HCT116 (cell line): ENCODE measurements at regions not wholly inside any gene's neighbourhood (a gene's known extent, or its start where the extent isn't known, plus 50 kb on each side); places are given as distances from the start of the nearest gene placed in this dataset.
"Not testable (repeated sequence)": the region's sequence is repeated elsewhere in the genome, so short reads cannot be mapped to it uniquely, and the experiment has no call there.

Experiments used
- ATAC-seq: fragments of 200-7000 bp; cut with Tn5 transposase; 2 replicates; pipeline ENCODE4 v1.9.1; 2020; ENCODE audit warnings: mild to moderate bottlenecking, moderate library complexity
- BruUV-seq: library from RNA; stranded (reverse); fragments of 400-500 nt; replicated peaks from 2 replicates; lab custom pipeline; 2021; lab: Mats Ljungman, UMichigan
- CTCF ChIA-PET: fragments of 300-600 bp; sonication (Branson Sonifier 250); formaldehyde crosslinking; loops from one replicate; lab custom pipeline; 2021; ENCODE audit warnings: antibody characterized with exemption; lab: Charles Lee
- POLR2A ChIA-PET: fragments of 300-600, 350-600 bp; sonication (Branson Sonifier 250); formaldehyde crosslinking; loops from one replicate; lab custom pipeline; 2021; ENCODE audit warnings: antibody characterized with exemption; lab: Charles Lee
- RAD21 ChIA-PET, 2 experiments: fragments of 300-600 bp; sonication (Branson Sonifier 250); formaldehyde crosslinking; loops; one replicate each; lab custom pipeline; 2023; ENCODE audit warnings: low total read pairs in 2 of 2; ENCODE audit not compliant: uncharacterized antibody in 2 of 2, unreplicated experiment in 2 of 2, low non-redundant PET in 1 of 2; lab: Charles Lee
- DNase-seq: peaks from one replicate; pipeline ENCODE4 v3.0.0-alpha.2; 2010; ENCODE audit warnings: low read depth, low spot score
- H2AFZ ChIP-seq: fragments of 200-600 bp; shearing (Covaris generic), sonication (generic); 2 replicates; pipeline ENCODE4 v1.6.1; 2017; ENCODE audit warnings: low read depth, mixed run types, mixed read lengths, antibody characterized with exemption, low read length; ENCODE audit not compliant: poor library complexity, severe bottlenecking
- H3K27ac ChIP-seq: 2 replicates; pipeline ENCODE4 v1.5.1; 2012; ENCODE audit warnings: low read depth, low read length
- H3K27me3 ChIP-seq: fragments of 200-600 bp; sonication (generic); 2 replicates; pipeline ENCODE4 v1.6.1; 2016; ENCODE audit warnings: mixed run types, low read length, mixed read lengths; ENCODE audit not compliant: insufficient read depth
- H3K36me3 ChIP-seq, 2 experiments: fragments of 200-500 bp in 1 of 2; fragments of 200-600 bp in 1 of 2; sonication (Bioruptor generic) in 1 of 2; sonication (generic) in 1 of 2; 2 replicates each; pipeline versions ENCODE4 v1.5.1 to v1.6.1; 2014 to 2016; ENCODE audit warnings: low read length in 2 of 2, inconsistent platforms in 1 of 2, mixed read lengths in 1 of 2, mixed run types in 1 of 2; ENCODE audit not compliant: insufficient read depth in 2 of 2, control insufficient read depth in 1 of 2
- H3K4me1 ChIP-seq, 2 experiments: fragments of 200-600 bp in 1 of 2; sonication (generic) in 1 of 2; 2 replicates each; pipeline versions ENCODE4 v1.5.1 to v1.6.1; 2012 to 2017; ENCODE audit warnings: low read length in 2 of 2, inconsistent platforms in 1 of 2, mild to moderate bottlenecking in 1 of 2, mixed read lengths in 1 of 2, mixed run types in 1 of 2, moderate library complexity in 1 of 2; ENCODE audit not compliant: insufficient read depth in 2 of 2, control insufficient read depth in 1 of 2
- H3K4me2 ChIP-seq: fragments of 200-600 bp; sonication (generic); 2 replicates; pipeline ENCODE4 v1.6.1; 2017; ENCODE audit warnings: mixed run types, low read length, mixed read lengths
- H3K4me3 ChIP-seq, 2 experiments: fragments of 200-600 bp in 1 of 2; sonication (generic) in 1 of 2; replicated peaks in 1 of 2; 2 replicates each; pipeline ENCODE4 v1.5.1; 2011 to 2016; ENCODE audit warnings: low read length in 2 of 2, control low read depth in 1 of 2, low read depth in 1 of 2, mild to moderate bottlenecking in 1 of 2, mixed read lengths in 1 of 2, mixed run types in 1 of 2
- H3K79me2 ChIP-seq: fragments of 200-600 bp; sonication (generic); 2 replicates; pipeline ENCODE4 v1.6.1; 2017; ENCODE audit warnings: mild to moderate bottlenecking, mixed run types, low read length, moderate library complexity, mixed read lengths; ENCODE audit not compliant: insufficient read depth
- H3K9ac ChIP-seq: fragments of 200-600 bp; sonication (generic); 2 replicates; pipeline ENCODE4 v1.6.1; 2016; ENCODE audit warnings: low read length, mixed read lengths
- H3K9me2 ChIP-seq: fragments of 200-600 bp; sonication (generic), shearing (Covaris generic); 2 replicates; pipeline ENCODE4 v1.6.1; 2017; ENCODE audit warnings: mixed run types, mild to moderate bottlenecking, moderate library complexity; ENCODE audit not compliant: insufficient read depth
- H3K9me3 ChIP-seq, 2 experiments: fragments of 200-500 bp in 1 of 2; fragments of 200-600 bp in 1 of 2; sonication (Bioruptor generic) in 1 of 2; sonication (generic) in 1 of 2; 2 replicates each; pipeline ENCODE4 v1.6.1; 2014 to 2017; ENCODE audit warnings: low read length in 2 of 2, mixed read lengths in 2 of 2, inconsistent platforms in 1 of 2, low read depth in 1 of 2, mild to moderate bottlenecking in 1 of 2, mixed run types in 1 of 2, moderate library complexity in 1 of 2; ENCODE audit not compliant: control insufficient read depth in 1 of 2, insufficient read depth in 1 of 2
- H4K20me1 ChIP-seq: fragments of 200-600 bp; sonication (generic), shearing (Covaris generic); 2 replicates; pipeline ENCODE4 v1.6.1; 2017; ENCODE audit warnings: mixed run types, mild to moderate bottlenecking, moderate library complexity; ENCODE audit not compliant: insufficient read depth
- CEBPB ChIP-seq: IDR thresholded peaks from 2 replicates; pipeline ENCODE4 v1.6.1; 2012; ENCODE audit warnings: low read depth
- EGR1 ChIP-seq: IDR thresholded peaks from 2 replicates; pipeline ENCODE4 v1.6.1; 2012; ENCODE audit warnings: low read depth
- POLR2A ChIP-seq: IDR thresholded peaks from 2 replicates; pipeline ENCODE4 v1.7.0; 2011; ENCODE audit warnings: borderline replicate concordance; ENCODE audit not compliant: insufficient read depth, insufficient read length; ENCODE audit errors: extremely low read depth
- SRF ChIP-seq: IDR thresholded peaks from 2 replicates; pipeline ENCODE4 v1.6.1; 2012; ENCODE audit warnings: low read depth
- TCF7L2 ChIP-seq: IDR thresholded peaks from 2 replicates; pipeline ENCODE4 v1.7.0; 2011; ENCODE audit warnings: borderline replicate concordance, inconsistent platforms; ENCODE audit not compliant: insufficient read depth, insufficient read length; ENCODE audit errors: extremely low read depth
- ZFX ChIP-seq: fragments of 450-650 bp; IDR thresholded peaks from 2 replicates; pipeline ENCODE4 v1.6.1; 2017
- intact Hi-C: fragments of 100-400 bp; cut with micrococcal nuclease; formaldehyde crosslinking; loops from 2 replicates; pipeline ENCODE4 v1.10.0; 2022
- TF ChIP-seq, protein P1 (sequence below): IDR thresholded peaks from 2 replicates; pipeline ENCODE4 v1.6.1; 2012
- TF ChIP-seq, protein P2 (sequence below), 3 experiments: fragments of 200-600 bp in 1 of 3; sonication (generic) in 1 of 3; IDR thresholded peaks in 2 of 3; conservative IDR thresholded peaks in 1 of 3; 2 replicates each; pipeline ENCODE4 v1.5.1; 2012 to 2017; ENCODE audit warnings: low read depth in 2 of 3, low read length in 2 of 3, antibody characterized with exemption in 1 of 3, borderline replicate concordance in 1 of 3, control low read depth in 1 of 3, mild to moderate bottlenecking in 1 of 3, mixed read lengths in 1 of 3, mixed run types in 1 of 3, moderate library complexity in 1 of 3; ENCODE audit not compliant: insufficient read depth in 1 of 3
- TF ChIP-seq, protein P3 (sequence below): IDR thresholded peaks from 2 replicates; pipeline ENCODE4 v1.6.1; 2012

DNA sequence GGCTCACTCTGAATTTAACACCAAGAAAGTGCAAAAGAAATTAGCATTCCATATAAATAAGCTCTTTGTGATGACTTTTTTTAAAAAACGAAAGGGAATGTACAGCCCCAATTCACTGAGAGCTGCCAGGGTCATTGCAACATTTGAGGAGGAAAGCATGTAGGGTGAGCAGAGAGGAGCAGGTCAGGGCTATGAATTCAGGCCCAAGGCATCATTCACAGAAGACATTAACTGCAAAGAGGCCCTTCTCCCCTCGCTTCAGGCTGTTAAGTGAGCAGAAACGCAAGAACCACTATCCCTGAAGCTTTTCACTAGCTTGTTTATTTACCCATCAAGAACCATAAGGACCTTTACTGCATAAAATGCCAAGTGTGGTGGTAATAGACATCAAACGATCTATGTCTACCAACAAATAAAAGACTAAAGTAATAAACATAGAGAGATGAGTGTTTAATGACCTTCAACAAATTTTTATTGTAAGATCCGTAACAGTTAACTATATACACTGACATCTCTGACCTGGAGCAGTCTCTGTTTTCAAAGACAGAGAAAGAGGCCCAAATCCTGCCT, 333.1 kb upstream of the HNRNPA3 start:
- POLR2A ChIA-PET, result no interaction called here

DNA sequence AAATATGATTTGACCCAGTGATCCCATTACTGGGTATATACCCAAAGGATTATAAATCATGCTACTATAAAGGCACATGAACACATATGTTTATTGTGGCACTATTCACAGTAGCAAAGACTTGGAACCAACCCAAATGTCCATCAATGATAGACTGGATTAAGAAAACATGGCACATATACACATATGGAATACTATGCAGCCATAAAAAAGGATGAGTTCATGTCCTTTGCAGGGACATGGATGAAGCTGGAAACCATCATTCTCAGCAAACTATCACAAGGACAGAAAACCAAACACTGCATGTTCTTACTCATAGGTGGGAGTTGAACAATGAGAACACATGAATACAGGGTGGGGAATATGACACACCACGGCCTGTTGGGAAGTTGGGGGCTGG, 330.5 kb upstream of the HNRNPA3 start:
- H3K27ac ChIP-seq, RAD21 ChIA-PET, DNase-seq, CTCF ChIA-PET, H3K79me2 ChIP-seq, H3K4me1 ChIP-seq, intact Hi-C loops, BruUV-seq, POLR2A ChIA-PET, H3K4me2 ChIP-seq, H3K9me2 ChIP-seq, H3K27me3 ChIP-seq, H3K9ac ChIP-seq, ATAC-seq, H4K20me1 ChIP-seq, H3K4me3 ChIP-seq, H3K36me3 ChIP-seq, H3K9me3 ChIP-seq, H2AFZ ChIP-seq: not testable (repeated sequence)

More for the DNA sequence above, 333.1 kb upstream of the HNRNPA3 start:
- no peak overlapping the region for H3K27ac ChIP-seq
- no peak overlapping the region for H3K9ac ChIP-seq
- H3K79me2 ChIP-seq, result no peaks in the 10 kb centered on the region
- no peaks in the 10 kb centered on the region for H4K20me1 ChIP-seq
- H3K4me1 ChIP-seq, result no peaks in the 10 kb centered on the region
- TF ChIP-seq ZFX, result no peak
- TF ChIP-seq, protein P1, sequence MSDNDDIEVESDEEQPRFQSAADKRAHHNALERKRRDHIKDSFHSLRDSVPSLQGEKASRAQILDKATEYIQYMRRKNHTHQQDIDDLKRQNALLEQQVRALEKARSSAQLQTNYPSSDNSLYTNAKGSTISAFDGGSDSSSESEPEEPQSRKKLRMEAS, result no peak
- no peak for TF ChIP-seq EGR1
- no peak for TF ChIP-seq POLR2A
- no peak for TF ChIP-seq CEBPB
- TF ChIP-seq, protein P2, sequence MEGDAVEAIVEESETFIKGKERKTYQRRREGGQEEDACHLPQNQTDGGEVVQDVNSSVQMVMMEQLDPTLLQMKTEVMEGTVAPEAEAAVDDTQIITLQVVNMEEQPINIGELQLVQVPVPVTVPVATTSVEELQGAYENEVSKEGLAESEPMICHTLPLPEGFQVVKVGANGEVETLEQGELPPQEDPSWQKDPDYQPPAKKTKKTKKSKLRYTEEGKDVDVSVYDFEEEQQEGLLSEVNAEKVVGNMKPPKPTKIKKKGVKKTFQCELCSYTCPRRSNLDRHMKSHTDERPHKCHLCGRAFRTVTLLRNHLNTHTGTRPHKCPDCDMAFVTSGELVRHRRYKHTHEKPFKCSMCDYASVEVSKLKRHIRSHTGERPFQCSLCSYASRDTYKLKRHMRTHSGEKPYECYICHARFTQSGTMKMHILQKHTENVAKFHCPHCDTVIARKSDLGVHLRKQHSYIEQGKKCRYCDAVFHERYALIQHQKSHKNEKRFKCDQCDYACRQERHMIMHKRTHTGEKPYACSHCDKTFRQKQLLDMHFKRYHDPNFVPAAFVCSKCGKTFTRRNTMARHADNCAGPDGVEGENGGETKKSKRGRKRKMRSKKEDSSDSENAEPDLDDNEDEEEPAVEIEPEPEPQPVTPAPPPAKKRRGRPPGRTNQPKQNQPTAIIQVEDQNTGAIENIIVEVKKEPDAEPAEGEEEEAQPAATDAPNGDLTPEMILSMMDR (IDR thresholded peaks at IDR 0.05 in 2 of 3, conservative IDR thresholded peaks at IDR 0.05 in 1 of 3; ENCODE audit: borderline replicate concordance in 1 of 3, insufficient read depth in 1 of 3, low read depth in 2 of 3, low read length in 2 of 3), result no peak
- no peak for TF ChIP-seq TCF7L2
- TF ChIP-seq, protein P3, sequence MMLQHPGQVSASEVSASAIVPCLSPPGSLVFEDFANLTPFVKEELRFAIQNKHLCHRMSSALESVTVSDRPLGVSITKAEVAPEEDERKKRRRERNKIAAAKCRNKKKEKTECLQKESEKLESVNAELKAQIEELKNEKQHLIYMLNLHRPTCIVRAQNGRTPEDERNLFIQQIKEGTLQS, result no peak
- no peak for TF ChIP-seq SRF
- no peak for ATAC-seq
- no peaks in the 10 kb centered on the region for H3K9me2 ChIP-seq
- no peaks in the 10 kb centered on the region; the same call in 1 of the 2 replicates for H3K27me3 ChIP-seq
- DNase-seq, result no peak
- no peaks in the 10 kb centered on the region for H3K36me3 ChIP-seq
- H3K9me3 ChIP-seq, result no peaks in the 10 kb centered on the region
- no peak overlapping the region for H3K4me2 ChIP-seq
- BruUV-seq, result no TSS peak
- RAD21 ChIA-PET, result no interaction called here
- intact Hi-C loops, result no loop called here
- H3K4me3 ChIP-seq, result no peak overlapping the region
- CTCF ChIA-PET, result no interaction called here
- no peak overlapping the region for H2AFZ ChIP-seq
